K562 (cell line): ENCODE measurements at regions not wholly inside any gene's neighbourhood (a gene's known extent, or its start where the extent isn't known, plus 50 kb on each side); places are given as distances from the start of the nearest gene placed in this dataset.

Experiments
- CBFB ChIP-seq: sonication (generic); formaldehyde crosslinking; IDR thresholded peaks from 2 replicates; pipeline ENCODE4 v1.4.0; 2020; ENCODE audit warnings: mild to moderate bottlenecking, missing genetic modification reagents
- FOXJ2 ChIP-seq: fragments of 200-800 bp; sonication (Bioruptor generic); IDR thresholded peaks from 2 replicates; pipeline ENCODE4 v1.6.1; 2016; ENCODE audit warnings: missing genetic modification characterization, missing compliant biosample characterization
- PHF20 ChIP-seq: fragments of 450-650 bp; IDR thresholded peaks from 2 replicates; pipeline ENCODE4 v1.6.1; 2018; ENCODE audit not compliant: partially characterized antibody
- POLR2AphosphoS5 ChIP-seq: IDR thresholded peaks from 2 replicates; pipeline ENCODE4 v1.6.1; 2011; ENCODE audit warnings: mild to moderate bottlenecking, low read depth, low read length, moderate library complexity; ENCODE audit not compliant: control insufficient read depth, insufficient read depth
- ZBTB8A ChIP-seq: fragments of 450-650 bp; IDR thresholded peaks from 2 replicates; pipeline ENCODE4 v1.6.1; 2018; ENCODE audit warnings: mild to moderate bottlenecking, moderate library complexity; ENCODE audit not compliant: partially characterized antibody
- ZFX ChIP-seq: sonication (generic); formaldehyde crosslinking; IDR thresholded peaks from 2 replicates; pipeline ENCODE4 v1.8.0; 2022; ENCODE audit warnings: mild to moderate bottlenecking, missing genetic modification reagents, moderate library complexity
- ZKSCAN1 ChIP-seq: fragments of 150-350 bp; IDR thresholded peaks from 2 replicates; pipeline ENCODE4 v1.6.1; 2016; ENCODE audit warnings: low read depth, low read length
- ZNF121 ChIP-seq: sonication (generic); formaldehyde crosslinking; conservative IDR thresholded peaks from 2 replicates; pipeline ENCODE4 v1.8.0; 2022; ENCODE audit warnings: missing genetic modification reagents
- TF ChIP-seq, protein P1 (sequence below), 3 experiments: IDR thresholded peaks in 2 of 3; conservative IDR thresholded peaks in 1 of 3; 2 replicates each; pipeline ENCODE4 v1.5.1; 2011 to 2012; ENCODE audit warnings: low read length in 3 of 3, mild to moderate bottlenecking in 3 of 3, control low read depth in 2 of 3, improper control_type of control experiment in 1 of 3, inconsistent platforms in 1 of 3, low read depth in 1 of 3, mixed read lengths in 1 of 3, moderate library complexity in 1 of 3; ENCODE audit not compliant: insufficient read depth in 2 of 3

GRCh38 chr11:28794405-28794804 is 686.2 kb downstream of the METTL15 start:
- no peak for TF ChIP-seq ZBTB8A
- TF ChIP-seq POLR2AphosphoS5, result no peak
- TF ChIP-seq ZNF121 (CRISPR knock-in tag), result no peak
- TF ChIP-seq PHF20, result no peak
- TF ChIP-seq, protein P1, sequence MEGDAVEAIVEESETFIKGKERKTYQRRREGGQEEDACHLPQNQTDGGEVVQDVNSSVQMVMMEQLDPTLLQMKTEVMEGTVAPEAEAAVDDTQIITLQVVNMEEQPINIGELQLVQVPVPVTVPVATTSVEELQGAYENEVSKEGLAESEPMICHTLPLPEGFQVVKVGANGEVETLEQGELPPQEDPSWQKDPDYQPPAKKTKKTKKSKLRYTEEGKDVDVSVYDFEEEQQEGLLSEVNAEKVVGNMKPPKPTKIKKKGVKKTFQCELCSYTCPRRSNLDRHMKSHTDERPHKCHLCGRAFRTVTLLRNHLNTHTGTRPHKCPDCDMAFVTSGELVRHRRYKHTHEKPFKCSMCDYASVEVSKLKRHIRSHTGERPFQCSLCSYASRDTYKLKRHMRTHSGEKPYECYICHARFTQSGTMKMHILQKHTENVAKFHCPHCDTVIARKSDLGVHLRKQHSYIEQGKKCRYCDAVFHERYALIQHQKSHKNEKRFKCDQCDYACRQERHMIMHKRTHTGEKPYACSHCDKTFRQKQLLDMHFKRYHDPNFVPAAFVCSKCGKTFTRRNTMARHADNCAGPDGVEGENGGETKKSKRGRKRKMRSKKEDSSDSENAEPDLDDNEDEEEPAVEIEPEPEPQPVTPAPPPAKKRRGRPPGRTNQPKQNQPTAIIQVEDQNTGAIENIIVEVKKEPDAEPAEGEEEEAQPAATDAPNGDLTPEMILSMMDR (IDR thresholded peaks at IDR 0.05 in 2 of 3, conservative IDR thresholded peaks at IDR 0.05 in 1 of 3; ENCODE audit: insufficient read depth in 2 of 3, low read depth in 1 of 3, low read length in 3 of 3), result no peak
- no peak for TF ChIP-seq CBFB (CRISPR knock-in tag)
- TF ChIP-seq FOXJ2 (tag), result no peak
- no peak for TF ChIP-seq ZKSCAN1
- no peak for TF ChIP-seq ZFX
